Ishikawa (cell line): ENCODE measurements at regions not wholly inside any gene's neighbourhood (a gene's known extent, or its start where the extent isn't known, plus 50 kb on each side); places are given as distances from the start of the nearest gene placed in this dataset.

Experiments used
- FOXM1 ChIP-seq: IDR thresholded peaks from 2 replicates; pipeline ENCODE4 v1.6.1; 2012; ENCODE audit warnings: low read depth, borderline replicate concordance
- YY1 ChIP-seq: IDR thresholded peaks from 2 replicates; pipeline ENCODE4 v1.6.1; 2012; ENCODE audit warnings: low read depth
- TF ChIP-seq, protein P1 (sequence below): IDR thresholded peaks from 2 replicates; pipeline ENCODE4 v1.6.1; 2012

DNA sequence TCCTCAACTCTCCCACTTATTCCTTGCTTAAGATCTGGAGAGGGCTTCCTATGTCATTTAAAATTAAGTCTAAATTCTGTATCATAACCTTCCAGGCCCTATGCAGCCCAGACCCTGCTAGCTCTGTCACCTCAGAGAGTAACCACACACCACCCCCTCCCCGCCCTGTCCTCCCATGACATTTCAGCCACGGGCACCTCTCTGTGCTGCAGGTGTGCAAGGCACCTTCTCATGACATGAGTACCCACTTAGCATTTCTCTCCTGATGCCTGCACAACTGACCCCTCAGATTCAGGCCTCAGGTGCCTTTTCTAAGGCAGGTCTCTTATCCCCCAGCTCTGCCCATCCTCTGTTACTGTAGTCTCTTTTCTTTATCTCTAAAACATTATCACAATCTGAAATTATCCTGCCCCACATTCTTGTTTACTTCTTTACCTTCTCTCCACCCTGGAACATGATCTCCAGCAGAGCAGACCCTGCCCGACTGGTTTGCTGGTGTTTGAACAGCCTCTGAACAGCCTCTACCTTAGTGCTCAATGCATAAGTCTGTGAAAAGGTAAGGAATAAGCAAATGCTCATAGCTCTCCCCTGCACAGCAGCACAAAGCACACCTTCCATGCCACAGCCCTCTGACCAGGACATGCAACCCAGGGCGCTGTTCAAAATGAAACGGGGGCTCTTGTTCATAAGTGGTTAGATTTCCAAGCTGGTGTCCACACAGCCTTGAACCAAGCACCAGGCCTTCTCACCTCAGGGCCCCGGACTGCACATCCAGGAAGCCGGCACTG, 196.1 kb upstream of the B3GAT1 start:
- no peak for TF ChIP-seq FOXM1
- no peak for TF ChIP-seq YY1
- TF ChIP-seq, protein P1, sequence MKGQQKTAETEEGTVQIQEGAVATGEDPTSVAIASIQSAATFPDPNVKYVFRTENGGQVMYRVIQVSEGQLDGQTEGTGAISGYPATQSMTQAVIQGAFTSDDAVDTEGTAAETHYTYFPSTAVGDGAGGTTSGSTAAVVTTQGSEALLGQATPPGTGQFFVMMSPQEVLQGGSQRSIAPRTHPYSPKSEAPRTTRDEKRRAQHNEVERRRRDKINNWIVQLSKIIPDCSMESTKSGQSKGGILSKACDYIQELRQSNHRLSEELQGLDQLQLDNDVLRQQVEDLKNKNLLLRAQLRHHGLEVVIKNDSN, result no peak
